Tibial artery (tissue), 4 donors: ENCODE measurements at regions not wholly inside any gene's neighbourhood (a gene's known extent, or its start where the extent isn't known, plus 50 kb on each side); places are given as distances from the start of the nearest gene placed in this dataset.

ENCODE experiments used
- DNase-seq, 2 donors: peaks; one replicate each; pipeline ENCODE4 v3.0.0-alpha.2; 2019
- H3K27ac ChIP-seq, 2 donors: fragments of 200-600 bp; sonication (generic) in 1 of 2; 1 replicate in 1 of 2; 2 replicates in 1 of 2; pipeline ENCODE4 v1.5.1; 2018 to 2019; ENCODE audit warnings: mild to moderate bottlenecking in 1 of 2
- H3K27me3 ChIP-seq, 2 donors: fragments of 200-600 bp; sonication (generic) in 1 of 2; one replicate each; pipeline versions ENCODE4 v1.5.1 to v1.6.0; 2016 to 2019
- H3K36me3 ChIP-seq, 3 donors: fragments of 200-600 bp; sonication (generic) in 2 of 3; one replicate each; pipeline ENCODE4 v1.5.1; 2016 to 2019; ENCODE audit warnings: mild to moderate bottlenecking in 2 of 3
- H3K4me1 ChIP-seq, 4 donors: fragments of 200-600 bp; sonication (generic) in 2 of 4; 1 replicate in 3 of 4; 2 replicates in 1 of 4; pipeline ENCODE4 v1.5.1; 2016 to 2019
- H3K4me3 ChIP-seq, 2 donors: fragments of 200-600 bp; sonication (generic) in 1 of 2; 1 replicate in 1 of 2; 2 replicates in 1 of 2; pipeline ENCODE4 v1.5.1; 2018 to 2019; ENCODE audit warnings: mild to moderate bottlenecking in 2 of 2
- H3K9me3 ChIP-seq, 3 donors: fragments of 200-600 bp; sonication (generic) in 1 of 3; one replicate each; pipeline ENCODE4 v1.5.1; 2016 to 2019
- CTCF ChIP-seq, 2 experiments: fragments of 200-600 bp in 1 of 2; fragments of 450-650 bp in 1 of 2; IDR thresholded peaks; one replicate each; pipeline ENCODE4 v1.5.1; 2017 to 2019; ENCODE audit warnings: antibody characterized with exemption in 2 of 2, mild to moderate bottlenecking in 1 of 2, moderate library complexity in 1 of 2
- intact Hi-C: fragments of 100-400 bp; cut with DNase I; formaldehyde crosslinking; loops from one replicate; pipeline ENCODE4 v1.15.0; 2023; ENCODE audit warnings: low total_unique reads

GRCh38 chr21:36584980-36585940 is 105.3 kb upstream of the CLDN14 start:
- DNase-seq: no peak
- no peak for TF ChIP-seq CTCF (IDR thresholded peaks at IDR 0.05)
- Histone ChIP-seq H3K9me3 (no peaks in the 10 kb centered on the region), H3K36me3 (no peaks in the 10 kb centered on the region), H3K4me3 (no peak overlapping the region), H3K27me3 (peaks cover 0 to 10% of the 10 kb centered on the region in 2 donors), H3K27ac (no peak overlapping the region), H3K4me1 (no peaks in the 10 kb centered on the region)
- intact Hi-C loops: no loop called here

GRCh38 chr21:36587388-36587787 is 107.5 kb upstream of the CLDN14 start:
- TF ChIP-seq CTCF (IDR thresholded peaks at IDR 0.05): no peak
- H3K4me1 ChIP-seq: no peaks in the 10 kb centered on the region
- intact Hi-C loops: no loop called here
- no peaks in the 10 kb centered on the region for H3K36me3 ChIP-seq
- H3K4me3 ChIP-seq: no peak overlapping the region
- no peak for DNase-seq
- H3K27ac ChIP-seq: no peak overlapping the region
- H3K9me3 ChIP-seq: no peaks in the 10 kb centered on the region
- H3K27me3 ChIP-seq: peaks cover 0 to 19% of the 10 kb centered on the region in 2 donors

GRCh38 chr21:36589352-36589971 is 109.5 kb upstream of the SIM2 start:
- intact Hi-C loops: no loop called here
- no peak for DNase-seq
- no peaks in the 10 kb centered on the region for H3K36me3 ChIP-seq
- H3K27ac ChIP-seq: no peak overlapping the region
- H3K9me3 ChIP-seq: no peaks in the 10 kb centered on the region
- peak in 1 of 2 experiments; percentile 24 for TF ChIP-seq CTCF (IDR thresholded peaks at IDR 0.05)
- peaks cover 0 to 22% of the 10 kb centered on the region in 2 donors for H3K27me3 ChIP-seq
- no peaks in the 10 kb centered on the region for H3K4me1 ChIP-seq
- no peak overlapping the region for H3K4me3 ChIP-seq

GRCh38 chr21:36591326-36591970 is 107.5 kb upstream of the SIM2 start:
- Histone ChIP-seq H3K27me3 (peaks cover 0 to 23% of the 10 kb centered on the region in 2 donors), H3K4me3 (no peak overlapping the region)
- intact Hi-C loops: no loop called here

More at GRCh38 chr21:36591326-36591970, 107.5 kb upstream of the SIM2 start:
- no peak for DNase-seq
- Histone ChIP-seq H3K27ac (no peak overlapping the region), H3K4me1 (no peaks in the 10 kb centered on the region), H3K36me3 (no peaks in the 10 kb centered on the region), H3K9me3 (no peaks in the 10 kb centered on the region)
- no peak for TF ChIP-seq CTCF (IDR thresholded peaks at IDR 0.05)
